Breast epithelium (tissue), 4 donors: ENCODE measurements at regions not wholly inside any gene's neighbourhood (a gene's known extent, or its start where the extent isn't known, plus 50 kb on each side); places are given as distances from the start of the nearest gene placed in this dataset.
"Not testable (repeated sequence)": the region's sequence is repeated elsewhere in the genome, so short reads cannot be mapped to it uniquely, and the experiment has no call there.

ENCODE experiments used
- DNase-seq, 2 donors: peaks; one replicate each; pipeline ENCODE4 v3.0.0-alpha.2; 2019; ENCODE audit warnings: low spot score in 2 of 2
- H3K27ac ChIP-seq, 2 donors: fragments of 200-600 bp; sonication (generic) in 1 of 2; one replicate each; pipeline ENCODE4 v1.5.1; 2016 to 2019; ENCODE audit warnings: mild to moderate bottlenecking in 1 of 2
- H3K27me3 ChIP-seq, 2 donors: fragments of 200-600 bp; sonication (generic) in 1 of 2; one replicate each; pipeline versions ENCODE4 v1.5.1 to v1.6.0; 2017 to 2019; ENCODE audit warnings: control low read depth in 1 of 2, mild to moderate bottlenecking in 1 of 2
- H3K36me3 ChIP-seq: fragments of 200-600 bp; one replicate; pipeline ENCODE4 v1.5.1; 2019
- H3K4me1 ChIP-seq, 2 donors: fragments of 200-600 bp; sonication (generic); one replicate each; pipeline ENCODE4 v1.5.1; 2016 to 2019; ENCODE audit warnings: control low read depth in 1 of 2
- H3K4me3 ChIP-seq, 3 donors: fragments of 200-600 bp; sonication (generic); 1 replicate in 2 of 3; 2 replicates in 1 of 3; pipeline ENCODE4 v1.5.1; 2016 to 2019; ENCODE audit warnings: mild to moderate bottlenecking in 3 of 3, moderate library complexity in 2 of 3
- H3K9me3 ChIP-seq, 2 donors: fragments of 200-600 bp; sonication (generic) in 1 of 2; one replicate each; pipeline ENCODE4 v1.5.1; 2016 to 2019; ENCODE audit warnings: control low read depth in 1 of 2
- CTCF ChIP-seq, 3 donors: fragments of 450-650 bp; IDR thresholded peaks; one replicate each; pipeline ENCODE4 v1.5.1; 2016 to 2017; ENCODE audit warnings: antibody characterized with exemption in 3 of 3, mild to moderate bottlenecking in 3 of 3, moderate library complexity in 3 of 3
- POLR2A ChIP-seq: fragments of 450-650 bp; IDR thresholded peaks from one replicate; pipeline ENCODE4 v1.6.1; 2016; ENCODE audit warnings: antibody characterized with exemption, mild to moderate bottlenecking, moderate library complexity
- POLR2AphosphoS5 ChIP-seq, 3 donors: sonication (generic); formaldehyde crosslinking; IDR thresholded peaks; one replicate each; pipeline ENCODE4 v1.6.1; 2017; ENCODE audit warnings: antibody characterized with exemption in 3 of 3
- intact Hi-C: fragments of 100-400 bp; cut with DNase I; formaldehyde crosslinking; loops from one replicate; pipeline ENCODE4 v1.15.1; 2023; ENCODE audit warnings: low total_unique reads

- intact Hi-C loops = no loop called here
- Histone ChIP-seq H3K27ac (no peak overlapping the region), H3K27me3 (no peaks in the 10 kb centered on the region), H3K4me1 (no peaks in the 10 kb centered on the region), H3K4me3 (no peak overlapping the region), H3K36me3 (no peaks in the 10 kb centered on the region), H3K9me3 (no peaks in the 10 kb centered on the region)
- no peak for DNase-seq
- TF ChIP-seq POLR2A = no peak
Observed at GRCh38 chr6:102812242-102812641, 1418.7 kb downstream of the GRIK2 start.

GRCh38 chr6:102808944-102809505, 1415.5 kb downstream of the GRIK2 start:
- H3K27ac ChIP-seq, H3K4me1 ChIP-seq, H3K36me3 ChIP-seq, H3K27me3 ChIP-seq, DNase-seq, H3K4me3 ChIP-seq, intact Hi-C loops, H3K9me3 ChIP-seq: not testable (repeated sequence)

- Histone ChIP-seq H3K4me3 (no peak overlapping the region), H3K4me1 (no peaks in the 10 kb centered on the region), H3K27ac (no peak overlapping the region), H3K36me3 (no peaks in the 10 kb centered on the region), H3K27me3 (no peaks in the 10 kb centered on the region), H3K9me3 (no peaks in the 10 kb centered on the region)
- no peak for DNase-seq
- TF ChIP-seq CTCF (IDR thresholded peaks at IDR 0.05) (no peak), POLR2A (no peak), POLR2AphosphoS5 (IDR thresholded peaks at IDR 0.05) (no peak)
- intact Hi-C loops = no loop called here
Observed at GRCh38 chr6:102799051-102799450, 1405.5 kb downstream of the GRIK2 start.

- intact Hi-C loops = no loop called here
- Histone ChIP-seq H3K9me3 (no peaks in the 10 kb centered on the region), H3K27me3 (no peaks in the 10 kb centered on the region), H3K4me1 (no peaks in the 10 kb centered on the region), H3K27ac (no peak overlapping the region), H3K4me3 (no peak overlapping the region), H3K36me3 (no peaks in the 10 kb centered on the region)
- TF ChIP-seq POLR2A = no peak
- TF ChIP-seq POLR2AphosphoS5 (IDR thresholded peaks at IDR 0.05) = no peak
- no peak for TF ChIP-seq CTCF (IDR thresholded peaks at IDR 0.05)
- DNase-seq = no peak
Observed at GRCh38 chr6:102798636-102799035, 1405.1 kb downstream of the GRIK2 start.

- TF ChIP-seq POLR2AphosphoS5 (IDR thresholded peaks at IDR 0.05) (no peak), POLR2A (no peak), CTCF (IDR thresholded peaks at IDR 0.05) (no peak)
- no peaks in the 10 kb centered on the region for H3K27me3 ChIP-seq
- intact Hi-C loops = no loop called here
- H3K27ac ChIP-seq = no peak overlapping the region
- no peaks in the 10 kb centered on the region for H3K4me1 ChIP-seq
- no peak for DNase-seq
- H3K36me3 ChIP-seq = no peaks in the 10 kb centered on the region
- no peaks in the 10 kb centered on the region for H3K9me3 ChIP-seq
- no peak overlapping the region for H3K4me3 ChIP-seq
Observed at GRCh38 chr6:102793752-102794151, 1400.2 kb downstream of the GRIK2 start.

- no peak for TF ChIP-seq CTCF (IDR thresholded peaks at IDR 0.05)
- TF ChIP-seq POLR2A = no peak
- TF ChIP-seq POLR2AphosphoS5 (IDR thresholded peaks at IDR 0.05) = no peak
- no peak overlapping the region for H3K27ac ChIP-seq
- H3K27me3 ChIP-seq = no peaks in the 10 kb centered on the region
- DNase-seq = no peak
- no peak overlapping the region for H3K4me3 ChIP-seq
- H3K9me3 ChIP-seq = no peaks in the 10 kb centered on the region
- H3K36me3 ChIP-seq = no peaks in the 10 kb centered on the region
- intact Hi-C loops = no loop called here
- H3K4me1 ChIP-seq = no peaks in the 10 kb centered on the region
Observed at GRCh38 chr6:102774326-102774725, 1380.8 kb downstream of the GRIK2 start.
